HTR-8/SVneo (cell line): ENCODE measurements at regions not wholly inside any gene's neighbourhood (a gene's known extent, or its start where the extent isn't known, plus 50 kb on each side); places are given as distances from the start of the nearest gene placed in this dataset.
"Not testable (repeated sequence)": the region's sequence is repeated elsewhere in the genome, so short reads cannot be mapped to it uniquely, and the experiment has no call there.

Experiments used
- DNase-seq: peaks from one replicate; pipeline ENCODE4 v3.0.0; 2011; ENCODE audit warnings: low spot score, mixed read lengths; ENCODE audit not compliant: insufficient read length
- FAIRE-seq: peaks from 2 replicates; lab custom pipeline; 2011; peaks lifted over from hg19 to GRCh38; lab: Jason Lieb, UNC

- DNase-seq, FAIRE-seq: not testable (repeated sequence)
These were observed 140.2 kb upstream of the PRSS12 start for GRCh38 chr4:118492963-118493362.

- FAIRE-seq, result not testable (repeated sequence)
These were observed 141.6 kb upstream of the PRSS12 start for GRCh38 chr4:118494437-118494836.

DNA sequence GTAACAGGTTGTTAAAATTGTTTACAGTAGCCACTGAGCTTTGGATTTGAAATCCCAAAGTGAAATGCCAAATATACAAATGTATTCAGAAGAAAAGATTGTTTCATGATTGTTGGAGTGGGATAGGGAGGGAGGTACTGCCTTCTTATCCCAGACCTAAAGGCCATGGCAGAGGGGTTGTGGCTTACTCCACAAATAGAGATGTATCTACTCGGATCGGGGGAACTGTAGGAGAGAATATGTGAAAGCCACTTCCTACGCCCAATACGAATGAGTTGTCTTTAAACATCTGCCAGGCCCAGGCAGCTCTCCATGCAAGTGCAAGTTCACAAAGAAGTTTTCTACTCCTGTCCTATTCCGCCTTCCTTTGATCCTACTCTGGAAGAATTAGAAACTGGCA lies 150.2 kb upstream of the PRSS12 start:
- FAIRE-seq, DNase-seq: not testable (repeated sequence)

More at GRCh38 chr4:118494437-118494836, 141.6 kb upstream of the PRSS12 start:
- DNase-seq, result not testable (repeated sequence)

DNA sequence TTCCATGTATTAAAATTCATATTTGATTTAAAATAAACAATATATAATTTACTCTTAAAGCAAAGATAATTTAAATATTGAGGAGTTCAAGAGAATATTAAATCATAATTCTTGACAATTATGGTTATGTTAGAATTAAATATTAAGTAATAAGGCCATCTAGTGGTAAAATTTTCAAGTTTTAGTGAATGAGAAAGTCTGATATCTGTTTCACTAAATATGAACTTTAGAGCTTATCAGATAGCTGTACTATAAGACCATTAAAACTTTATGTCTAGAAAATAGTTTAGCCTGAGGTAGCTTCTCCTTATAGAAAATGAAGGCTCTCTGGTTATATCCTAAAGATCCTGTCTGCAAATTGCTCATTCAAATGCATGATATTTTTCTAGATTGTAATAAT lies 152.1 kb upstream of the PRSS12 start:
- not testable (repeated sequence) for DNase-seq, FAIRE-seq

DNA sequence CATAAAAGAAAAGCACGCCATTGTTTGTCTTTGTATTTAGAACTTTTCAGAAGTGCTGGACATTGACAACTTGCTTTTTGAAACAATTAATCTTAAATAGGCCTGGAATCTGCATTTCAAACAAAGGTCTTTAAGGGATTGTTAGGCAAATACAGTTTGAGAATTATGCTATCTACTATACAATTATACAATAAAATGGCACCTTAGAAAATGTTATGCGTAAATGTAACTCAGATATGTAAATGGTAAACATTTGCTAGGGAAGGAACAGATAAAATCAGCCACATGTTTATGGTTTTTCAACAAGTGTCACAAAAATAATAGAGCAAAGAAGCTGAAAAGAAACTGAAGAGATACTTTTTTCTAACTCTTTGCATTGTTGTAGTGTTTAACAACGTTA lies 152.7 kb upstream of the PRSS12 start:
- FAIRE-seq, DNase-seq: not testable (repeated sequence)

GRCh38 chr4:118512870-118513269 lies 160.1 kb upstream of the PRSS12 start:
- DNase-seq, FAIRE-seq: not testable (repeated sequence)

DNA sequence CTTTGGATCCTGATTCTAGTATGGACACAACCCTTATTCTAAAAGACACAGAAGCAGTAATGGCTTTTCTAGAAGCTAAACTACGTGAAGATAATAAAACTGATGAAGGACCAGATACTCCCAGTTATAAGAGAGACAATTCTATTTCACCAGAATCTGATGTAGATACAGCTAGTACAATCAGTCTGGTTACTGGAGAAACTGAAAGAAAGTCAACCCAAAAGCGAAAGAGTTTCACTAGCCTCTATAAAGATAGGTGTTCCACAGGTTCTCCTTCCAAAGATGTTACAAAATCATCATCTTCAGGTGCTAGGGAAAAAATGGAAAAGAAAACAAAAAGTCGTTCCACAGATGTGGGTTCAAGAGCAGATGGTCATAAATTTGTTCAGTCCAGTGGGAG lies 161.5 kb upstream of the PRSS12 start:
- not testable (repeated sequence) for FAIRE-seq, DNase-seq

DNA sequence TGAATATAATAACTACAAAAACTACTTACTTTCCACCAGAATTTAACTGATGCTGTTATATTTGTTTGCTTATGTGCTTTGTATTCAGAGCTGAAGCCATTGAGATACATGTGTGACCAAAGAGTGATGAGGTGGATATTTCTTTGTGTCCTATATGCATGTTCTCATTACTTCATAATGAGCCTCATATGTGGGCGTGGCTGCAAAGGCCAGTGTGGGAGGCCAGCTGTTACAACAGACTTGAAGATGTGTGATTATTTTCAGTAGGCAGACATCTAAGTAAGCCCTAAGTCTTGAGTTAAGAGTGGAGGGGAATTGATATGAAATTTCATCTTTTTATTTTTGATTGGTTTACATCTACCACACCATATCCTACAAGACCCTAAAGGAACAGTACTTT lies 163.3 kb upstream of the PRSS12 start:
- FAIRE-seq, DNase-seq: not testable (repeated sequence)

- DNase-seq, FAIRE-seq: not testable (repeated sequence)
These were observed 155.1 kb upstream of the METTL14 start for GRCh38 chr4:118530107-118530506.

- not testable (repeated sequence) for FAIRE-seq, DNase-seq
These were observed 153.2 kb upstream of the METTL14 start for GRCh38 chr4:118531947-118532346.

- not testable (repeated sequence) for FAIRE-seq, DNase-seq
These were observed 149.4 kb upstream of the METTL14 start for GRCh38 chr4:118535788-118536187.

DNA sequence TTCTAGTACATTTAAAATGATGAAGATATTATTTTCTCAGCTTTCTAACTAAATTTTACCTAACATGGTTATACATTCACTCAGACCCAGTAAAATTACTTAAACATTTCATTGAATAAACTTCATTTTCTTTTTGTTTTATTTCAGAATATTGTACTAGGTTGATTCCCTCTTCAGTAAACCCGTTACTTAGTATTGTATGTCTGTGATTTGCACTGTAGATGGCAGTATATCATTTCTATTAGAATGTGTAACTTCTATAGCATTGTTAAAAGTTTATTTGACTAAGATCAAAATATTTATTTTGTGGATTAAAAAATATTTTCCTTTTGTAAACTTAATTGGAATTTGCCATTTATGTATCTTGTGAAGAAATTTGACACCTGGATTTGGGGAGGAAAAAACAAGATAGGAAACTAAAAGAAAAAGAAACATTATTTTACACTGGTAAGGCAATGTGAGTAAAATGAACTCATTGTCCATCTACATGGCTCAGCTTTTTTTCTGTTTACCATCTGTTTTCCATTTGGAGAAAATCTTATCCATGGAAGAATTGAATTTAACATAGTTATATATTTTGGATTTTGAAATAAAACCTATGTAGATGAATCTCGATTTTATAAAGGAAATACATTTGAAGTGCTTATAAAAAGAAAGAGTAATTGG lies 145.6 kb upstream of the METTL14 start:
- FAIRE-seq, DNase-seq: not testable (repeated sequence)

DNA sequence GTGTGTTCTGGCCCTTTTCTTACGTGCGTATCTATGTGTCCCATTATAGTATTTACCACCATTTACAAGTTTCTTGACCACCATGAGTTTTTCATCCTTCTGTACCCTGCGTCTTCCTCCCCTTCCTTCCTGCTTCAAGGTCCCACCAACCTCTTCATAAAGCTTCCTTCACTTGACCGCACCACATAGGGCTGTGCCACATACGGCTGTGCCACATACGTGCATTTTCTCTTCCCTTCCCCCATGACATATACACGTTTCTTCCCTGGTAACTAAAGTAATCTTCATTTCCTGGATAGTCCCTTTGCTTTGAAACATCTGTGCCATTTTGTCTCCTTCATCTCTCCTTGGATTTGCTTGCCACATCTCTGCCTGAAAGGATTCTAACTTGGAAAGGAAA lies 128.6 kb upstream of the METTL14 start:
- FAIRE-seq, DNase-seq: not testable (repeated sequence)

DNA sequence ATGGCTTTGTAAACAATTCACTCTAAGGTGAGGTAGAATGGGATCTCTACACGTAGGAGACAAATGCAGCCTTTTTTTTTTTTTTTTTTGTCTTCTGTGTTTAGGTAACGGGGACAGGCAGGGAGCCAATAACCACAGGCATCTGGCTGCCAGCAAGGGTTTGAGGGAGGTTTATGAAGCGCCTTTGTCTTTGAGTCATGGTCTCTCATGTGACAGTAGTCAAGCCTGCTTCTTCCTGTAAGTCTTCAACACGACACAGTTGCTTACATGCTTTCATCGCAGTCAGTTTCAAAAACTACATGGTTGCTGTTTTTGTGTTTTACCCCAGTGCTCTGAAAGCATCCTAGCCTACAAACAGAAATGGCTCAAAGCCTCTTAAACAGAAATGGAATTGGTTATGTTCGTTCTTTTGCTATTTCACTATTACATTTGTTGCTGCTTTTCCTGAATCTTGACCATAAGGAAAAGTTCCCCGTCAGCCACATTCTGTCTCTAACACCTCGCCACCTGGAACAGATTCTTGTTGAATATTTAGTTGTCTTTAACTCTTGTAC lies 127.8 kb upstream of the METTL14 start:
- DNase-seq (peak; percentile 4), FAIRE-seq (no peak)

- DNase-seq, FAIRE-seq: not testable (repeated sequence)
These were observed 127.0 kb upstream of the METTL14 start for GRCh38 chr4:118558188-118558587.

DNA sequence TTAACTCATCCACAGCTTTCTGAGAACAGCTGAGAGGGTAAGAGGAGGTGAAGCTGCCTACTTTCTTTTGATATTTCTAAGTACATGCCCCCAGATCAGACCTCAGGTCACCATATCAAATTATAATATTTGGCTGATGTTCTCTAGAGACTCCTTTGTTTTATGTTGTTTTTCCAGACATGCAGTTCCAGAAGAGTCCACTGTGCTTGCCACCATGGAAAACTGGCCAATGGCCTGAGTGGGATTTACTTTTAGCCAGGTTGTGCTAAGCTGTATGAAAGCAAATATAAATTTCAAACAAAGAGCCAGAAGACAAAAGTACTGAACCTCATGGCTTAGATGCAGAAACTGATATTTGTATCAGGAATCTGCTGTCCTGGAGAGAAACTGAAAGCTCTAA lies 123.6 kb upstream of the METTL14 start:
- FAIRE-seq, DNase-seq: not testable (repeated sequence)

DNA sequence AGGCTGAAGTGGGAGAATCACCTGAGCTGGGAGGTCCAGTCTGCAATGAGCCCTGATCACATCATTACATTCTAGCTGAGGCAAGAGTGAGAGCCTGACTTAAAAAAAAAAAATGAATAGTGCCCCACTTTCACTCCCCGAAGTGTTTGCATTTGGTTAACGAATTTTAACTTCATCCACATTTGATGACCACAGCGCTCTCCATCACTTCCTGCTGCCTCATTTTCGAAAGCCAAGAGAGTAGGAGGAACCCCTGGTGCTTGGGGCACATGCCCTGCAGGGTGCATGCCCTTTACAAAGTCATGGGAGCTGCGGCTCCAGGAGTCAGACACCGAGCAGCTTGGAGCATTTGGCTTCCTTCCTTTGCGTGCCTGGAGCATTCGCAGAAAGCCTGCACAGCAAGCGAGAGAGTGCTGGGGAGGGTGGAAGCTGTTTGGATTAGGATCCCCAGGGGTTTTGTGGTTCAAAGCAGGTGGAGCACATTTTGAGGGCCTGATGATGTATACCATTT lies 119.1 kb upstream of the METTL14 start:
- not testable (repeated sequence) for DNase-seq, FAIRE-seq

- not testable (repeated sequence) for DNase-seq, FAIRE-seq
These were observed 112.2 kb upstream of the METTL14 start for GRCh38 chr4:118572991-118573390.

DNA sequence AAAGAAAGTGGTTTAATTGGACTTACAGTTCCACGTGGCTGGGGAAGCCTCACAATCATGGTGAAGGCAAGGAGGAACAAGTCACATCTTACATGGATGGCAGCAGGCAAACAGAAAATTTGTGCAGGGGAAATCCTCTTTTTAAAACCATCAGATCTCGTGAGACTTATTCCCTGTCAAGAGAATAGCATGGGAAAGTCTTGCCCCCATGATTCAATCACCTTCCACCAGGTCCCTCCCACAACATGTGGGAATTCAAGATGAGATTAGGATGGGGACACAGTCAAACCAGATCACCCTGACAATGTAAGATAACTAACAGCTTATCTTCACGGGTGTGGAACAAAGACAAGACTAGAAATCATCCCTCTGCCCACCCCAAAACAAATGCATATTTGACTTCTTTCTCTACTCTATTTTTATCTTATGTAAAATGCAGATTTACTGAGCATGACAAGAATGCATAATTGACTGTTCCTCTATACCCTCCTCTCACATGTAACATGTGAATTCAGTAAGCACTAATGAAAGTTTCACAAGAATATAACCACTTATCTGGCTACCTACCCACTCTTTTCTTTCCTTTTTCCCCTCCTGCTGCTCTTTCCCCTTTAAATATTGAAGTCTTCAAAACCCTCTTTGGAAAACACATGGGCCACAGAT lies 110.8 kb upstream of the METTL14 start:
- FAIRE-seq, DNase-seq: not testable (repeated sequence)

GRCh38 chr4:118575057-118575456 lies 110.1 kb upstream of the METTL14 start:
- FAIRE-seq, DNase-seq: not testable (repeated sequence)

- FAIRE-seq, DNase-seq: not testable (repeated sequence)
These were observed 109.5 kb upstream of the METTL14 start for GRCh38 chr4:118575726-118576125.
